ENCODE measurements at regions not wholly inside any gene's neighbourhood (a gene's known extent, or its start where the extent isn't known, plus 50 kb on each side); places are given as distances from the start of the nearest gene placed in this dataset.

- no peak for TF ChIP-seq CTCF (IDR thresholded peaks at IDR 0.05)
- no peak for TF ChIP-seq POLR2A (IDR thresholded peaks at IDR 0.05)
Measured at GRCh38 chr4:63790377-63790776, 618.9 kb downstream of the TECRL start.

All from uterus (tissue), 2 donors.